GM18868 (cell line): ENCODE measurements at regions not wholly inside any gene's neighbourhood (a gene's known extent, or its start where the extent isn't known, plus 50 kb on each side); places are given as distances from the start of the nearest gene placed in this dataset.

Experiments used
- ATAC-seq: cut with Tn5 transposase; IDR thresholded peaks from one replicate; pipeline ENCODE4 v1.9.1; 2021; ENCODE audit warnings: mild to moderate bottlenecking, moderate library complexity; ENCODE audit not compliant: unreplicated experiment

- ATAC-seq = no peak
Measured at GRCh38 chr1:68551459-68551858, 54.6 kb upstream of the DEPDC1 start.

DNA sequence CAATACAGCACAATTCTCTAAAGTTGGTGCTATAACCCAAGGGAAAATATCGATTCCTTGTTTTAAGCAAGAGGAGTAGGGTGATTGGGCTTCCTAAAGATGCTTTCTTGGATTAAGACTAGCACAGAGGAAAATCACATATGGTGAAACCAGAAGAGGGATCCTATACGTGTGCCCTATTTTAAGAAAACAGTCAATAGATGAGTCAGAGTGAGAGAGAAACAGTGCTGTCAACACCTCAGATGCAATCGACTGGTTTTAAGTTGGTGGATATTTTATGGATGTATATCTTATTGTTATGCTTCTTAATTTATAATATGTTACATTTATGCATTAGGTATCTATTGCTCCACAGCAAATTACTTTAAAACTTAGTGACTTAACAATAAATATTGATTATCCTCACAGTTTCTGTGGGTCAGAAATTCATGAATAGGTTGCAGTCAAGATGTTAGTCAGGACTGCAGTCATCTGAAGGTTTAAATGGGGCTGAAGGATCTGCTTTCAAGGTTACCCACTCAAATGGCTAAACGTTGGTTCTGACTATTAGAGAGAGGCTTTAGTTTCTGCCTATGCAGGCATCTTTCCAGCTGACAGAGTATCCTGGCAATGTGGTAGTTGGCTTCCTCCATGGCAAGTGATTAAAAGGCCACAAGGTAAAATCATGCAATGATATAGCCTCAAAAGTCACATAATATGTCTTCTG is 61.6 kb upstream of the DEPDC1 start:
- no peak for ATAC-seq

DNA sequence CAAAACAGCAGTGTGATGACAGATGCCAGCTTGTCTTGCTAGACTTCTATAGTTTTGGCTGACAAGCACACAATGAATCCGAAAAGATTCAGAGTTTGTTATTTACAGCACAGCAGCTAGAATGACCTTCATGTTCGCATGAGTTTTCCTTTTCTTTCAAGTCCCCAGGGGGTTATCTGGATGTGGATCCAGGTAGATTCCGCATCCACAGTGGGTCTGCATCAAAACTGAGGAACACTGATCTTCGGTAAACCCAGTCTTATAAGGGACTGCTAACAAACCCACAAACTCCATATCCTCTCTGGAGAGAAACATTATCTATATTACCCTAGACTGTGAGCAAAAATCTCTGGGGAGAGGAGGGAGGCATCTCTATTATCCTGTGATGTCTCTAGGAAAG is 69.0 kb upstream of the DEPDC1 start:
- no peak for ATAC-seq

GRCh38 chr1:68570871-68571270 is 74.0 kb upstream of the DEPDC1 start:
- ATAC-seq = no peak

DNA sequence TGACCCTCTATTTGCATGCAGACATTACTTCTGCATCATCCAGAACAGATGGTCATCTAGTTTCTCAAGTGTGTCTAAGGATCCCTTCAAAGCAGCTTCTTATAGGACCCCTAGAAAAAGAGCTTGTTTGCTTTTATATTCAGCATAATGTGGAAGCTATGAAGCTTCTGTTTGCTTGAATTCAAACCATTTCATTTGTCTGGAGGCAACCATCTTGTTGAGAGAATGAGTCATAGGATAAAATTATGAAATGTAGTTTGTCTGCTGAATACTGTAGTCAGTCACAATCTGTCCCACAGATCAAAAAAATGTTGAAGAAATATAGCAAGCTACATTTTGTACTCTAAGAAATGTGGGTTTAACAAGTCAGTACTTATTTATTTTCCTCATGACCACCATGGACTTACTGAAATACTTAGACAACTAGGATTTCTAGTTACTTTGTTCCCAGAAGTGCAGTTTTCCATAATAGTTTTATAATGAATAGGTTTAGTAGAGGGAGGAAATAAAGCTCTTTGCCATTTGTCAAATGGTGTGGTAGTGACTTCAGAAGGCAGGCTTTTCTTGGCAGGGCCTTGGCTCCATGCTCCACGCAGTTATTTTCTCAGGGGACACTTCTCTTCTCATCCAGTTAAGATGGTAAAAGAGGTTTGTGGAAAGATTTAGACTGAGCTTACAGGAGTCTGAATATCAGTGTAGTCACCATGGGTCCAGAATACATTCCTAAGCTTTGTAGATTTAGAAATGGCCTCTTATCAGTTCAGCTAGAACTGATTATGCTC is 74.8 kb upstream of the DEPDC1 start:
- no peak for ATAC-seq

- ATAC-seq = no peak
Measured at GRCh38 chr1:68585351-68585750, 88.5 kb upstream of the DEPDC1 start.

GRCh38 chr1:68586766-68587165 is 89.9 kb upstream of the DEPDC1 start:
- ATAC-seq = no peak

- no peak for ATAC-seq
Measured at GRCh38 chr1:68588304-68588703, 91.4 kb upstream of the DEPDC1 start.

GRCh38 chr1:68590473-68590872 is 93.6 kb upstream of the DEPDC1 start:
- no peak for ATAC-seq

DNA sequence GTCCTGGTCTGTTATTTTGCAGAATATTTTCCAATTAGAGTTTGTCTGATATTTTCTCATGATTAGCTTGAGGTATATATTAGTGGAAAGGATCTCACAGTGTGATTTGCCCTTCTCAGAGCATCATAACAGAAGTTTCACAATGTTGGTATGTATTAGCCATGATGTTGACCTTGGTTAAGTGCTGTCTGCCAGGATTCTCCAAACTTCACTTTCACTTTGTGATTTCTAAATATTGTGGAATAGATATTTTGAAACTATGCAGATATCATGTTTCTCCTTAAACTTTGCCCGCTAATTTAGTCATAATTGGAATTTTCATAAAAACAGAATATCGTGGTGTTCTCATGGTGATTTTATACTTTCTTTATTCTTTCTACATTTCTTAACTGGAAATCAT is 98.0 kb upstream of the DEPDC1 start:
- no peak for ATAC-seq

GRCh38 chr1:68600049-68600661 is 103.3 kb upstream of the DEPDC1 start:
- ATAC-seq = no peak

GRCh38 chr1:68608289-68608688 is 111.4 kb upstream of the DEPDC1 start:
- no peak for ATAC-seq

DNA sequence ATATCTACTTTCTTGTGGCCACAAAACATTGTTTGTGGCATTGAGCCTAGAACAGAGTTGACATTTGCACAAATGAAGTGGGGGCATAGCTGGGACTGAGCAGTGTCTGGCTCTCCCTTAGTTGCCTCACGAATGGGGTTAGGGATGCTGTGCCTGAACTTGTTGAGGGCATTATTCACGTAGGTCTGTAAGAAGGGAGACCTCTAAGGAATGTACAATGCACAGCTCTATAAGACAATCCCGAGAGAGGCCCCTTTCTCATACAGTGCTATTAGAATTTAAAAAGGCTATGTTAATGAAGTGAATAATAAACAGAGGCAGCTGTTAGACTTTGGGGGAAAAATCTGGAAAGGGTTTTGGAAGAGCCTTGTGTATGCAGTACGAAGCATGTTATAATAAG is 118.4 kb upstream of the DEPDC1 start:
- ATAC-seq = no peak

DNA sequence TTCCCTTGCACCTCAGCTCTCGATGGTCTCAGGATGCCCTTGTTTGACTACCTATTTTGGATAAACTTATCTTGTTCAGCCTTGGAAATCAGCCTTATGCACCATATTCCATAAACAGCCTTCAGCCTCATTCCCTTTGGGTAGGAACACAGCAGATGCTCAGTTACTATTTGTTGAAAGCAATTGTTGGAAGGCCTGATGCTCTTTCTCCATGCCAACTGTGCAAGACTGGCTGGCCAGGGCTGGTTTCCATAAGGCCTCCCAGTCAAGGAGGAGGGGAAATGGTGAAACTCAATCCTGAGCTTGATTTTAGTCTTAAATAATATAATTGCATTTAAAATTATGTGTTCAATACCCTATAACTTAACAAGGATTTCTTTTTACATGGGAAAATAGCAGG is 121.1 kb upstream of the DEPDC1 start:
- ATAC-seq = no peak

DNA sequence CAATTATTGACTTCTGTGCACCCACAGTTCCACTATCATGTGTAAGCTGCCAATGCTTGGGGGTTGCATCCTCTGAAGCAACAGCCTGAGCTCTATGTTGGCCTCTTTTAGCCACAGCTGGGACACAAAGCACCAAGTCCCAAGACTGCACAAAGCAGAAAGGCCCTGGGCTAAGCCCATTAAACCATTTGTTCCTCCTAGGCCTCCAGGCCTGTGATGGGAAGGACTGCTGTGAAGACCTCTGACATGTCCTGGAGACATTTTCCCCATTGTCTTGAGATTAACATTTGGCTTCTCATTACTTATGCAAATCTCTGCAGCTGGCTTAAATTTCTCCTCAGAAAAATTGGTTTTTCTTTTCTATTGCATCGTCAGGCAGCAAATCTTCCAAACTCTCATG is 123.7 kb upstream of the DEPDC1 start:
- ATAC-seq = no peak

DNA sequence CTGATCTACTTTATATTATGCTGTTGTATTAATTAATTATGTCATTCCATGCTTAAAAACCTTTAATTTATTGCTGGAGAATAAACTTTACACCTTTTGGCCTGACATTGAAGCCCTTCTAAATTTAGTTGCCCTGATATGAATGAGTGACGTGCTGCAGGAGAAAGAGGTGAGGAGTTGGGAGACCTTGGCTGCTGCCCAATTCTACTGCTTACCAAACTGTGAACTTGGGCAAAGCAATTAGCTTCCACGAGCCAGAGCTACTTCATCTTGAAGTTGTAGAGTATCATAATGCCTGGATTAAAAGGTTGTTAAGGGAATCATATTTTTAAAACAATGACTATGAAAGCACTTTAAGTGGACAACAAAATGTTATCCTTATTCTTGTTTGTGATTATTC is 126.8 kb upstream of the DEPDC1 start:
- ATAC-seq = no peak

- ATAC-seq = no peak
Measured at GRCh38 chr1:68624233-68624632, 127.4 kb upstream of the DEPDC1 start.

DNA sequence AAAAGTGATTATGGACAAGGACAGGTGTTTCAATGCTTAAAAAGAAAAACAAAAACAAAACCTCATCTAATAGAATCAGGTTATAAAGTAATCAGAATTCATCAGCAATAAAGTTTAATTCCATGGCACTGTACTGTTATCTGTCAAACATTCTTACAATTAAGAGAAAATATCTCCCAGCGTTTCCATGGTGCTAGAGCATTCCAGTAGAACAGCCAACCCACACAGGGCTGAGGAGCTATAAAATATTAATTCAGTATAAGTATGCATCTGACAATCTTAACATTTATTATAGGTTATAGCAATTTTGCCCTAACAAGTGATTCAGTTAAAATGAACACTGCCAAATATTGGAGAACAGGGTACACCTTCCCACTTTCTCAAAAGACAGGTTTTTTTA is 128.7 kb upstream of the DEPDC1 start:
- ATAC-seq = no peak

DNA sequence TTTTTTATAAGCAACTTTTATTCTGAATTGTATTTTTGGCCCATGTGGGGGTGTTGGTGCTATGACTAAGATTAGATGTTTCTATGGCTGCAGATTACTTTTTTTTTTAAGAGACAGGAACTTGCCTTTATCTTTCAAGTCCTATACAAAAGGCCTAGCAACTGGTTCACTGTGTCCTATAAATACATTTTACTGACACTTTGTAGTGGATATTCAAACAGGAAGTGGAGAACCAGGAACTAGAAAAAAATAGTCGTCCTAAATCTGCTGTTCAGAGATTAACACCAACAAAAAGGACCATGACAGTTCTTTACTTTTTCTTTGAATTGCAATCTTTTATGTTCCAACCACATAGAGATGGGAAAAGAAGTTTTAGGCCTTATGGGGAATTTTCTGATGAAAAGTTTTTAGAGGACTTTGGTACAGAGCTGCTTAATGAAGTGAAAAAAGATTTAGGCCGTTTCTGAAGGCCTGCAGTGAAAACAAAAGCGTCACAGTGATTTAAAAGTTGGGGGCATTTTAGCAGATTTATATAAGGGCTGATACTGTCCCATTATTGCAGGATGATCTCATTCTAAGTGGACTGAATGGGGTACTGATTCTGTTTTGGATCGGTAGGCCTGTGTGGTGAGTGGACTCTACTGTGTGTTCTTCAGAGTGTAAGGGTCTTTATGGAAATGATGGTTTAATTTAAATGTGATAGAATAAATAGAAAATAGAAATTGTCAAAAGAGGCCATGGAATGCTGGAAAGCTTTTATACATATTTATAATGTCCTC is 136.4 kb upstream of the DEPDC1 start:
- ATAC-seq = no peak

- ATAC-seq = peak; percentile 61
Measured at GRCh38 chr1:68644504-68644903, 147.6 kb upstream of the DEPDC1 start.

DNA sequence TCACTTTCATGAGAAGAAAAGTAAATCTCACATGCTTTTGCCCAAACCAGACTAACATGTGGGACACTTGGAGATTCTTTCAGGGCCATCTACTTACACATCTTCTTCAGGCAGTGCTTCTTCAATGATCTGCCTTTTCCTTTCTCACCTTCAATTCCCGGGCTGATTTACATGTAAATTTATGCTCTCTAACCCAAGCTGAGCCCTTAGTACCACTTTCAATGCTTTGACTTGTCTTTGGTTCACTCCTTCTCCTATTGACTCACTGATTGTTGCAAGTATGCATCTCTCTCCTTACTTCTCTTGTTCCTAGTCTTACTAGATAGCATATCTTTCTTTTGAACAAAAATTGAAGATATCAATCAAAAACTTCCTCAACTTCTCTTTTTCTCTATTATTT is 154.2 kb upstream of the DEPDC1 start:
- ATAC-seq = no peak
